ENCODE measurements at regions not wholly inside any gene's neighbourhood (a gene's known extent, or its start where the extent isn't known, plus 50 kb on each side); places are given as distances from the start of the nearest gene placed in this dataset.
"Not testable (repeated sequence)": the region's sequence is repeated elsewhere in the genome, so short reads cannot be mapped to it uniquely, and the experiment has no call there.

GRCh38 chr17:34471278-34471677 lies 108.1 kb upstream of the TMEM132E start:
- not testable (repeated sequence) for DNase-seq

- no peak for DNase-seq
Measured at GRCh38 chr17:34465789-34466188, 102.8 kb upstream of the CCL1 start.

- DNase-seq, result no peak
Measured at GRCh38 chr17:34464812-34465211, 101.8 kb upstream of the CCL1 start.

- DNase-seq, result no peak
Measured at GRCh38 chr17:34458266-34458665, 95.2 kb upstream of the CCL1 start.

GRCh38 chr17:34456121-34456520 lies 93.1 kb upstream of the CCL1 start:
- no peak for DNase-seq

- no peak for DNase-seq
Measured at GRCh38 chr17:34452769-34453168, 89.7 kb upstream of the CCL1 start.

GRCh38 chr17:34451313-34451712 lies 88.3 kb upstream of the CCL1 start:
- no peak for DNase-seq

- no peak for DNase-seq
Measured at GRCh38 chr17:34447406-34447805, 84.4 kb upstream of the CCL1 start.

GRCh38 chr17:34445101-34445500 lies 82.1 kb upstream of the CCL1 start:
- no peak for DNase-seq

- no peak for DNase-seq
Measured at GRCh38 chr17:34443619-34444469, 80.8 kb upstream of the CCL1 start.

- peak; percentile 16 to 22 for DNase-seq
Measured at GRCh38 chr17:34442387-34443111, 79.5 kb upstream of the CCL1 start.

GRCh38 chr17:34437188-34437587 lies 74.2 kb upstream of the CCL1 start:
- no peak for DNase-seq

GRCh38 chr17:34436607-34437006 lies 73.6 kb upstream of the CCL1 start:
- DNase-seq, result no peak

GRCh38 chr17:34435182-34435928 lies 72.3 kb upstream of the CCL1 start:
- no peak for DNase-seq

- DNase-seq, result no peak
Measured at GRCh38 chr17:34434052-34434451, 71.0 kb upstream of the CCL1 start.

- no peak for DNase-seq
Measured at GRCh38 chr17:34424814-34425491, 61.9 kb upstream of the CCL1 start.

- DNase-seq, result no peak
Measured at GRCh38 chr17:34423978-34424813, 61.2 kb upstream of the CCL1 start.

- not testable (repeated sequence) for DNase-seq
Measured at GRCh38 chr17:34423315-34423714, 60.3 kb upstream of the CCL1 start.

GRCh38 chr17:34420900-34421299 lies 57.9 kb upstream of the CCL1 start:
- DNase-seq, result no peak

- DNase-seq, result peak; percentile 73 to 78
Measured at GRCh38 chr17:34420254-34420766, 57.3 kb upstream of the CCL1 start.

- no peak for DNase-seq
Measured at GRCh38 chr17:34416116-34416515, 53.1 kb upstream of the CCL1 start.

GRCh38 chr17:34414339-34414738 lies 51.3 kb upstream of the CCL1 start:
- peak in 1 of 2 experiments; percentile 26 for DNase-seq
